Progenitor cell of endocrine pancreas (in vitro differentiated cells): ENCODE measurements at regions not wholly inside any gene's neighbourhood (a gene's known extent, or its start where the extent isn't known, plus 50 kb on each side); places are given as distances from the start of the nearest gene placed in this dataset.

ENCODE experiments used
- DNase-seq: peaks from one replicate; pipeline ENCODE4 v3.0.0; 2021; ENCODE audit warnings: low spot score; ENCODE audit not compliant: unreplicated experiment
- H3K27ac Mint-ChIP-seq: 2 replicates; pipeline ENCODE4 v1.8.0; 2021; ENCODE audit warnings: mild to moderate bottlenecking, moderate library complexity, mixed read lengths
- H3K27me3 Mint-ChIP-seq: 2 replicates; pipeline ENCODE4 v1.8.0; 2021; ENCODE audit warnings: mixed read lengths
- H3K36me3 Mint-ChIP-seq: 2 replicates; pipeline ENCODE4 v1.8.0; 2022; ENCODE audit warnings: mixed read lengths; ENCODE audit not compliant: insufficient read depth
- H3K4me1 Mint-ChIP-seq: 2 replicates; pipeline ENCODE4 v1.8.0; 2021; ENCODE audit warnings: low read depth, mixed read lengths
- H3K4me3 Mint-ChIP-seq: 2 replicates; pipeline ENCODE4 v1.8.0; 2021; ENCODE audit warnings: low read depth, mild to moderate bottlenecking, moderate library complexity, mixed read lengths
- H3K9me3 Mint-ChIP-seq: 2 replicates; pipeline ENCODE4 v1.8.0; 2021; ENCODE audit warnings: low read depth, mixed read lengths
- TF ChIP-seq, protein P1 (sequence below): fragments of 200-600 bp; sonication (generic); IDR thresholded peaks from one replicate; pipeline ENCODE4 v1.5.0; 2021; ENCODE audit warnings: antibody characterized with exemption, mild to moderate bottlenecking; ENCODE audit not compliant: unreplicated experiment

DNA sequence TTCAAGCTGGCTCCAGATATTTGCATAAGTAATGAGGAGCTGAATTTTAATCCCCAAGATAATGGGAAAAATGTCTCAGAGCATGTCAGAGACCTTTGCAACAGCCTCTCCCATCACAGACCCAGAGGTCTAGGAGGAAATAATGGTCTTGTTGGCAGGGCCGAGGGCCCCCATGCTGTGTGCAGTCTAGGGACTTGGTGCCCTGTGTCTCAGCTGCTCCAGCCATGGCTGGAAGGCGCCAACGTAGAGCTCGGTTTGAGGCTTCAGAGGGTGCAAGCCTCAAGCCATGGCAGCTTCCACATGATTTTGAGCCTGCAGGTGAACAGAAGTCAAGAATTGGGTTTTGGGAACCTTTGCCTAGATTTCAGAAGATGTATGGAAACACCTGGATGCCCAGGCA, 134.7 kb downstream of the LYPLAL1 start:
- H3K4me3 Mint-ChIP-seq = no peak overlapping the region
- H3K4me1 Mint-ChIP-seq = peaks cover 2% of the 10 kb centered on the region
- no peak for DNase-seq
- H3K27me3 Mint-ChIP-seq = no peaks in the 10 kb centered on the region
- H3K36me3 Mint-ChIP-seq = peaks cover 17% of the 10 kb centered on the region
- TF ChIP-seq, protein P1, sequence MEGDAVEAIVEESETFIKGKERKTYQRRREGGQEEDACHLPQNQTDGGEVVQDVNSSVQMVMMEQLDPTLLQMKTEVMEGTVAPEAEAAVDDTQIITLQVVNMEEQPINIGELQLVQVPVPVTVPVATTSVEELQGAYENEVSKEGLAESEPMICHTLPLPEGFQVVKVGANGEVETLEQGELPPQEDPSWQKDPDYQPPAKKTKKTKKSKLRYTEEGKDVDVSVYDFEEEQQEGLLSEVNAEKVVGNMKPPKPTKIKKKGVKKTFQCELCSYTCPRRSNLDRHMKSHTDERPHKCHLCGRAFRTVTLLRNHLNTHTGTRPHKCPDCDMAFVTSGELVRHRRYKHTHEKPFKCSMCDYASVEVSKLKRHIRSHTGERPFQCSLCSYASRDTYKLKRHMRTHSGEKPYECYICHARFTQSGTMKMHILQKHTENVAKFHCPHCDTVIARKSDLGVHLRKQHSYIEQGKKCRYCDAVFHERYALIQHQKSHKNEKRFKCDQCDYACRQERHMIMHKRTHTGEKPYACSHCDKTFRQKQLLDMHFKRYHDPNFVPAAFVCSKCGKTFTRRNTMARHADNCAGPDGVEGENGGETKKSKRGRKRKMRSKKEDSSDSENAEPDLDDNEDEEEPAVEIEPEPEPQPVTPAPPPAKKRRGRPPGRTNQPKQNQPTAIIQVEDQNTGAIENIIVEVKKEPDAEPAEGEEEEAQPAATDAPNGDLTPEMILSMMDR = no peak
- no peak overlapping the region for H3K27ac Mint-ChIP-seq
- peaks cover 17% of the 10 kb centered on the region for H3K9me3 Mint-ChIP-seq

DNA sequence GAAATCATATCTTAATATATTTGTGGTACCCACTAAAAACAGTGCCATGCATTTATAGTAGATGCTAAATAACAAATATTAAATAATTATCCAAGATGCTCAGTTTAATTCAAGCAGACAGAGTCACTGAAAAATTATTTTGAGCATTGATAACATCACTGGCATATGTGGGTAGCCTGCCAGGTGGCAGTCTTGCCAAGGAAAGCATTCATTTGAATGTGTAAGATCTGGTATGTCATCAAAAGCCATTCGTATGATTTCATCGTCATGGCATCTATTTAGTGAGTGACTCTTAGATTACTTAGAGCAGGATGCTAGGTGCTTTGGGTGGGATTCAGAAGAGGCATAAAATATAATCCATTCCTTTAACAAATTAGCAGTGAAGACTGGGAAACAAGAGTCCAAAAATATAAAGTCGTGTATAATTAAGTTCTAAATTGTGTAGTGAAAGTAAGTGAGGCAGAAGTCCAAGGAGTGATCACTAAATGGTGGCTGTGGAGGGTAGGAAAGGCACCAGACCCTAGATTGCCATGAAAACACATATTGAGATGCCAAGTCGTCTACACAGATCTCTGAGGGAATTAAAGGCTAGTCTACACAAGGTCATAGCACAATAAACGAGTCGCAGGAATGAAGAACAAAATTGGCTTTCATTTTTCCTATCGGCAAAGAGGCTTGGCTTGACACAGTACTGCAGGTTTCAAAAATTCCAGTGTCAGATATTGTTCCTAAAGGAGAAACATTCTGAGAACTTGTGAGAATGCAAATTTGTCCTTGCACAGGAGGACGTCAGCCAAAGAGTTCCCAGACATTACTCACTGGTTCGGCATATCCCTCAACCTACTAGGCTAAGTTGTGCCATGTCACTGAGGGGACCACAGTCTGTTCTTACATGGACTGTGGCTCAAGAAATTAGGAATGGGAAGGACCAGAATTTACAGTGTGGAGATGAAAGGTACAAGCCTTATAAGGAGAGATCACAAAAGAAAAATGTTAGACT, 130.8 kb downstream of the LYPLAL1 start:
- Mint-ChIP-seq H3K9me3 (peaks cover 12% of the 10 kb centered on the region), H3K27me3 (no peaks in the 10 kb centered on the region), H3K27ac (no peak overlapping the region), H3K4me3 (no peak overlapping the region), H3K36me3 (peaks cover 10% of the 10 kb centered on the region), H3K4me1 (no peaks in the 10 kb centered on the region)
- TF ChIP-seq, protein P1 = no peak
- no peak for DNase-seq

DNA sequence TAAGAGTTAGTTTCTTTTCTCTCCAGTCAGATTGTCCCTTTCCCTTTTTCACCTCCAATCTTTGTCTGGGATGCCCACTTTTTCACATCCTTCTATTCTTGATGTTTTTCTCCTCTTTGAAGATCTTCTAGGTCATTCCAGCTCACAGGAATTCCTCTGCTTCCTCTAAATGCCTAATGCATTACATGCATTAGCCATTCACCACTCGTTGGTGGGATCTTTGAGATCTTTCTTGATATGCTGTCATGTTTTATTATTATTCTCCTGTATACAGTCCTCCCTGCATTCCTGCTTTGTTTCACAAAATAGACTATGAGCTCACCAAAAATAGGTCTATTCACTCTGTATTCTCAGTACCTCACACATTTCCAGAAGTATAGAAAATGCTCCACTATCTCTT, 129.0 kb downstream of the LYPLAL1 start:
- DNase-seq = no peak
- TF ChIP-seq, protein P1 = no peak
- H3K36me3 Mint-ChIP-seq = peaks cover 5% of the 10 kb centered on the region
- H3K4me3 Mint-ChIP-seq = no peak overlapping the region
- no peaks in the 10 kb centered on the region for H3K27me3 Mint-ChIP-seq
- no peaks in the 10 kb centered on the region for H3K4me1 Mint-ChIP-seq
- no peak overlapping the region for H3K27ac Mint-ChIP-seq
- H3K9me3 Mint-ChIP-seq = peaks cover 7% of the 10 kb centered on the region

DNA sequence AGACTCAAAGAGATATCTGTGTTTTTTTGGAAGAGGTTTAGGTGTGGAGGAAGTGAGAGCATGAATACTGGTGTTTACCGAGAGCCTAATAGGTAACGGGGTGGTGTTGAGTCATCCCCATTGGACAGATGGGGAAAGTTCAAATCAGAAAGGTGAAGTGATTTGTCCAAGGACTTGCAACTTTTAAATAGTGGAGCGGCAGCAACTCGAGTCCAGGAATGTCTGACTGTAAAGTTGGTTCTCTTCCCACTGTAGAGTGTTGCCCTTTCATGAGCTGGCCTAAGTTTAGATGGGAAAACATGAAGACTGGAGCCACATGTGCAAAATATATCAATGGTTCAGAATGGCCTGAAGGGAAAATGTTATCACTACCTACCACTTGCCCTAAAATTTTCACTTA, 125.7 kb downstream of the LYPLAL1 start:
- no peak for DNase-seq
- TF ChIP-seq, protein P1 = no peak
- no peaks in the 10 kb centered on the region for H3K27me3 Mint-ChIP-seq
- H3K4me3 Mint-ChIP-seq = no peak overlapping the region
- H3K36me3 Mint-ChIP-seq = peaks cover 4% of the 10 kb centered on the region
- H3K4me1 Mint-ChIP-seq = peaks cover 1% of the 10 kb centered on the region
- no peaks in the 10 kb centered on the region for H3K9me3 Mint-ChIP-seq
- H3K27ac Mint-ChIP-seq = no peak overlapping the region

DNA sequence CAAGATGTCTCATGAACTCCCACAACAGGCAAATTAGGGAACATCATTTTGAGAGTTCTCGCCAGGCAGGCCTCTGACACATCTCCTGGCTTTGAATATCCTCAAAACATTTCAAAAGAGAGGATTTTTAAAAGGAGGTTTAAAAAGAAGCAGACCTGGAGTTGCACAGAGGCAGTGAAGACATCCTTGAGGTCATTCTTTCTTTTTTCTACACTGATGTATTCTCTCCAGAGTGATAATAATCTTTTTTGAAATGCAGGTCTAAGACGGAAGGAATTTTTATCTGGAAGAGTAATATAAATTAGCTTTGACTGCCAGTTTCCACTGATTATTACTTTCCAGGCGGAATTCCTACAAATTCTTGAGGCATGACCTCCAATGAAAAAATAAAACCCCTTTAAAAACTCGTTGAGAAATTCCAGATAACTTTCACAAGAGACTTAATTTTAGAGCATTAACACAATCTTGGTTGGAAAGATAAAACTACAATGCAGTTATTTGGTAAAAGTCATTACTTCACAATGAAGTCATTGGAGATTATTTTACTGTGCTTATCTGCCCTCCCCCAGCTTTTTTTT, 125.0 kb downstream of the LYPLAL1 start:
- Mint-ChIP-seq H3K4me3 (no peak overlapping the region), H3K36me3 (peaks cover 4% of the 10 kb centered on the region), H3K27ac (no peak overlapping the region), H3K9me3 (no peaks in the 10 kb centered on the region), H3K27me3 (no peaks in the 10 kb centered on the region), H3K4me1 (peaks cover 1% of the 10 kb centered on the region)
- TF ChIP-seq, protein P1 = no peak
- DNase-seq = no peak
